ENCODE measurements at regions not wholly inside any gene's neighbourhood (a gene's known extent, or its start where the extent isn't known, plus 50 kb on each side); places are given as distances from the start of the nearest gene placed in this dataset.
"Not testable (repeated sequence)": the region's sequence is repeated elsewhere in the genome, so short reads cannot be mapped to it uniquely, and the experiment has no call there.

DNA sequence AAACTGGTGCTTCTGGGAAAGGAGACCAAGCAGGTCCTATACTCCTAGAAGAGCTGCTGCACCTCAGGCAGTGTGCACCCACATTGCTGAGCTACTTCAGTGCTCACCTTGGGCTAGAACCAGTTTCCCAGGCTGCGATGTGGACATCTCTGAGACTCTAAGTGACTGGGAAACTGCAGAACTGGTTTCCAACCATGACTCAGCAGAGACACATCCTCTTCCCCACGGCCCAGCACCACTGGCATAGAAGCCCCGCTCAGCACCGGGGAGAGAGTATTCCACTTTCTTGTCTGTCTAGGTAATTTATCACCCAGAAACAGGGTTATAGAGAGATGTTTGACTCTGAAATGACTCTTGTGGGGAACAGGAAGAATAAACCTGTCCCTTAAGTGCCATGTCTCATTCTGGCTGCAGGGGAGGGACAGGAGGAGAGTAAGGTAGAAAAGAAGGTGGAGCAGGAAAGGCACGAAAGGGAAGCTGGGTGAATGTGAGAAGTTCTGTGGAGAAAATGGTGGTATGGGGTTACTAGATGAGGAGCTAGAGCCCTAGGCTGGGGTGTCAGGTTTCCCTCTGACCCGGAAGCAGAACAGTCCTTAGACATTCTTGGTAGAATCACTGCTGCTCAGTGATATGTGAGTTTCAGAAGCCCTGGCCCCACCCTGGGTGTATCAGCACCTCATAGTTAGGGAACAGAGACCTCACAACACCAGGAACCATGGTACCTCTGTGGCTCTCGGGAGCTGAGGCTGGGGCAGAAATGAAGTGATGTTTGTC, 340.4 kb upstream of the NCAM1 start:
- no peaks in the 10 kb centered on the region for H3K36me3 Mint-ChIP-seq
- H3K27ac Mint-ChIP-seq = no peak overlapping the region
- peaks cover 12 to 20% (median 12%) of the 10 kb centered on the region in 3 donors for H3K27me3 Mint-ChIP-seq
- peak overlapping the region in 1 of 8 donors; percentile 43 for H3K4me3 Mint-ChIP-seq
- ATAC-seq (ENCODE audit: low read depth in 2 of 2) = no peak
- peaks cover 0 to 8% (median 0%) of the 10 kb centered on the region in 7 donors for H3K9me3 Mint-ChIP-seq
- DNase-seq = no peak
- no peaks in the 10 kb centered on the region for H3K4me1 Mint-ChIP-seq

DNA sequence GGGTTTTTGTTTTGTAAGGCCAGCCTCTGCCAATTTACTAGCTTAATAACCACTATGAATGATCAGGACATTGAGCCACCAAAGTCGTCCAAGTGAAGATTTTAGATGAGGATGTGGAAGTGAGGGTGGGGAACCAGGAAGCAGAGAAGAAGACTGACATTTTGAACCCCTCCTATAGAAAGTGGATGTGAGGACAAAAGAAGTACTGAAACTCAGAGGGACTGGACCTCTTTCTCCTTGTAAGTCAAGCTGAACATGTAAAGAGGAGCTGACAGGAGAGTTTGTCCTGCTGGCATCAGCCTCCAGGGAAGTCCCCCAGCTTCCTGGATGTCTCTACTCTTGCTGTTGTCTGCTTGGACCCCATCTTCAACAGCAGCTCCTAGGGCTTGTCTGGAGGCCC, 338.2 kb upstream of the NCAM1 start:
- Mint-ChIP-seq H3K36me3 (no peaks in the 10 kb centered on the region), H3K4me1 (no peaks in the 10 kb centered on the region), H3K9me3 (peaks cover 0 to 8% (median 0%) of the 10 kb centered on the region in 7 donors), H3K27ac (no peak overlapping the region), H3K4me3 (no peak overlapping the region), H3K27me3 (peaks cover 0 to 11% (median 4%) of the 10 kb centered on the region in 3 donors)
- ATAC-seq (ENCODE audit: low read depth in 2 of 2) = no peak
- DNase-seq = no peak

DNA sequence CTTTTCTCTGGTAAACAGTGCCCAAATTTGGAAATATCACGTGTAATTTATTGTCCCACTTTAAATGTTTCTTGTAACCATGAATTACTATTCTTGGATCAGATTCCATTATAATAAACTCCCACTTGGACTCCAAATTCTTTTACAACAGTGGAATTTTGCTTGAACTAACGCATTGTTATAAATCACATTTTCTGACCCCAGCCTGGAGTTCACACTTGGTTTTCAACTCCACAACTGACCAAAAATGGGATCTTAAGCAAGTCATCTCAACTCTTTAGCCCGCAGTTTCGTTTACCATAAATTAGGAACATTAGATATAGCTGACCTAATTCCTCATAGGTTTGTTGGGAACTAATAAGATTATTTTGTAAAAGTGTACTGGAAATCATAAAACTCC, 336.8 kb upstream of the NCAM1 start:
- no peaks in the 10 kb centered on the region for H3K36me3 Mint-ChIP-seq
- no peaks in the 10 kb centered on the region for H3K4me1 Mint-ChIP-seq
- no peak overlapping the region for H3K27ac Mint-ChIP-seq
- H3K9me3 Mint-ChIP-seq = peaks cover 0 to 8% (median 0%) of the 10 kb centered on the region in 7 donors
- ATAC-seq (ENCODE audit: low read depth in 2 of 2) (no peak), DNase-seq (no peak)
- peaks cover 0 to 6% (median 0%) of the 10 kb centered on the region in 3 donors for H3K27me3 Mint-ChIP-seq
- no peak overlapping the region for H3K4me3 Mint-ChIP-seq

DNA sequence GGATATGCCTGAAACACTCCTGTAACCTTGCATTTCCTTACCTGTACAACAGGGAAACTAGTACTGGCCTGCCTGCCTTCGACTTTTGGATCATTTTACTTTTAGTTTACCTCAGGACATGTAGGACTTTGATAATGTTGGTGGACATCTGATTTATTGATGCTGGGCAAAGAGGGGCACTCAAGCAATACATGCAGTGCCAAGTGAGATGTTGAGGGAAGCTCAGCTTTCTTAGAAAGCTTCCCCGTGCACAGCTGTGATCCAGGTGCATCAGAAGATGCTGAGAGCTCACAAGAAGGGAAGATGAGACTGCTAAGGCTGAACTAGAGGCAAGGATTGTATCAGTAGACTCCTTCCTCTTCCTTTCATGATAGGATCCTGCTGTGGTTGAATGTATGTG, 336.2 kb upstream of the NCAM1 start:
- H3K36me3 Mint-ChIP-seq; H3K9me3 Mint-ChIP-seq; H3K4me3 Mint-ChIP-seq; H3K27ac Mint-ChIP-seq; H3K27me3 Mint-ChIP-seq; H3K4me1 Mint-ChIP-seq; ATAC-seq (ENCODE audit: low read depth in 2 of 2); DNase-seq: not testable (repeated sequence)

DNA sequence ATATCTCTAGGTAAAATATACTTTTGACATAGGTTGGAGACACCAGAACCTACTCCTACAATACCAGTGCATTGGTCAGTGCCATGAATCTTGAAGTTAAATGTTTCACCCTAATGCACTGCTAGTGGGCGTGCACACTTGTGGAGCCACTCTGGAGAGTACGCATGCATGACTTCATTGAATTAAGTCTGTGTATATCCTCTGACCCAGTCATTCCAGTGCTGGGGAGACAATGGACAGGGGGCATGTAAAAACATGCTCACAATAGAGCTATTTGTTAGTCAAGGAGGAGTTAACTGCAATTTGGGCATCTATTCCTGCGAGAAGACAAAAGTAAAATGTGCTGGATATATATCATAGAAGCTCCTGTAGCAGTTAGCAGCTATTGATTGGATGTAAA, 335.4 kb upstream of the NCAM1 start:
- peaks cover 0 to 8% (median 0%) of the 10 kb centered on the region in 7 donors for H3K9me3 Mint-ChIP-seq
- H3K4me3 Mint-ChIP-seq = no peak overlapping the region
- no peak for ATAC-seq (ENCODE audit: low read depth in 2 of 2)
- no peak overlapping the region for H3K27ac Mint-ChIP-seq
- no peak for DNase-seq
- H3K4me1 Mint-ChIP-seq = no peaks in the 10 kb centered on the region
- H3K27me3 Mint-ChIP-seq = peaks cover 0 to 7% (median 5%) of the 10 kb centered on the region in 3 donors
- H3K36me3 Mint-ChIP-seq = no peaks in the 10 kb centered on the region

DNA sequence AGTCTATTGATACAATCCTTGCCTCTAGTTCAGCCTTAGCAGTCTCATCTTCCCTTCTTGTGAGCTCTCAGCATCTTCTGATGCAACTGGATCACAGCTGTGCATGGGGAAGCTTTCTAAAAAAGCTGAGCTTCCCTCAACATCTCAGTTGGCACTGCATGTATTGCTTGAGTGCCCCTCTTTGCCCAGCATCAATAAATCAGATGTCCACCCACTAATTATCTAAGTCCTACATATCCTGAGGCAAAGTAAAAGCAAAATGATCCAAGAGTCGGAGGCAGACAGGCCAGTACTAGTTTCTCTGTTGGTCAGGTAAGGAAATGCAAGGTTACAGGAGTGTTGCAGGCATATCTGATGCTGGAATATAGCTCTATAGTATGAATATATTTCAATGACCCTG, 334.5 kb upstream of the NCAM1 start:
- DNase-seq (no peak), ATAC-seq (ENCODE audit: low read depth in 2 of 2) (no peak)
- H3K4me1 Mint-ChIP-seq = no peaks in the 10 kb centered on the region
- H3K9me3 Mint-ChIP-seq = peaks cover 0 to 8% (median 0%) of the 10 kb centered on the region in 7 donors
- H3K4me3 Mint-ChIP-seq = no peak overlapping the region
- no peaks in the 10 kb centered on the region for H3K36me3 Mint-ChIP-seq
- H3K27ac Mint-ChIP-seq = no peak overlapping the region
- H3K27me3 Mint-ChIP-seq = peaks cover 0 to 8% (median 5%) of the 10 kb centered on the region in 3 donors

DNA sequence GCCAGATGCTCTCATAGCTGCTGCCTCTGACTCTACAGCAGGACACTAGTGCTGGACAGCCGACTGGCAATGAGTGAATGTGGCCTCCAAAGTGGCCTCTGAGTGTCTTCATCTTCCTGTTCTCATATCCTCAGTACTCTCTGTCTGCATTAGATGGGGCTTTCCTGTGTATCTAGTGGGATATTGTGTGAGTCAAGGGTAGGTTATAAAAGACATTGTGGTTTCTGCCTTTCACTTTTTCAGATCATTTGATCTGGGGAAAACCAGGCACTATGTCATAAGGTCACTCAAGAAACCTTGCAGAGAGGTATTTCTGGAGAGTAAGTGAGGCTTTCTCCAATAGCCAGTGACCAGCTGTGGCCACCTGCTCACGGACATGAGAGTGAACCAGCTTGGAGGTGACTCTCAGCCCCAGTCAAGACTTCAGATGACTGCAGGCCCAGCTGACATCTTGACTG, 333.6 kb upstream of the NCAM1 start:
- Mint-ChIP-seq H3K4me3 (no peak overlapping the region), H3K36me3 (no peaks in the 10 kb centered on the region), H3K27me3 (peaks cover 0 to 8% (median under 1%) of the 10 kb centered on the region in 3 donors), H3K9me3 (peaks cover 0 to 4% (median 0%) of the 10 kb centered on the region in 7 donors), H3K4me1 (no peaks in the 10 kb centered on the region), H3K27ac (no peak overlapping the region)
- DNase-seq = no peak
- ATAC-seq (ENCODE audit: low read depth in 2 of 2) = no peak

DNA sequence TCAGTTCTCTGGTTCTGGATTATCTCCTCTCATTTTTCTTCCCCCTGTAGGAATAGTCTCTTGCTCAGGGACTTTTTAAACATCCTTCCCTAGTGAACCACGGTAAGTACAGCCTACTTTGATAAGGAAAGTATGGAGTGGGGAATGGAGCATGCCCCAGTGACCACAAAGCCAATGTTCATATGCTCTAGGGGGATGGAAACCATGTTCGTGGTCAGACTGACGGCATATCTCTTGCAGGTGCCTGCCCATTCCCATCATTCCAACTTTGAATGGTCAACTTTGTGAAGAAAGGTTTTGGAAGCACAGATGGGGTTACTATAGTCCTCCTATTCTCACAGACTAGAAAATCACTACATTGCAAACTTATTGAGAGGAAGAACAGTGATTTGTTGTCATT, 332.5 kb upstream of the NCAM1 start:
- peaks cover 0 to 4% (median 0%) of the 10 kb centered on the region in 7 donors for H3K9me3 Mint-ChIP-seq
- ATAC-seq (ENCODE audit: low read depth in 2 of 2) (no peak), DNase-seq (no peak)
- H3K4me3 Mint-ChIP-seq = no peak overlapping the region
- H3K36me3 Mint-ChIP-seq = no peaks in the 10 kb centered on the region
- H3K27ac Mint-ChIP-seq = no peak overlapping the region
- H3K4me1 Mint-ChIP-seq = no peaks in the 10 kb centered on the region
- H3K27me3 Mint-ChIP-seq = peaks cover 0 to 15% (median 3%) of the 10 kb centered on the region in 3 donors

DNA sequence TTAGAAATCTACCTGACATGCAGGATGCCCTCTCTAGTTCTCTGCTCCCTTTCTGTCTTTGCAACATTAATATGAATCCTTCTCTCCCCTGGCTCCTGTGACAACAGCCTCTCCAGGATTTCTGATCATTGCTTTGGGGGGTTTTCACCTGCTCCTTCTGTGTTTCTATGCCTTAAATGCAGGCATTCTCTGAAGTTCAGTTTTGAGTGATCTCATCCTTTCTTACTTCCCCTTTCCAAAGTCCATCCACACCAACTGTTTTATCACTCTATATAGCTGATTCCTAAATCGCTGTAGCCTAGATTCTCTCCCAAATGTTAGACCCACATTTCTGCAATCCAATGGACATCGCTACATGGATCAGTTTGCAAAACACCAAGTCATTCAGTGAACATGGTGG, 330.7 kb upstream of the NCAM1 start:
- no peak for ATAC-seq (ENCODE audit: low read depth in 2 of 2)
- H3K27me3 Mint-ChIP-seq = peaks cover 5 to 16% (median 15%) of the 10 kb centered on the region in 3 donors

DNA sequence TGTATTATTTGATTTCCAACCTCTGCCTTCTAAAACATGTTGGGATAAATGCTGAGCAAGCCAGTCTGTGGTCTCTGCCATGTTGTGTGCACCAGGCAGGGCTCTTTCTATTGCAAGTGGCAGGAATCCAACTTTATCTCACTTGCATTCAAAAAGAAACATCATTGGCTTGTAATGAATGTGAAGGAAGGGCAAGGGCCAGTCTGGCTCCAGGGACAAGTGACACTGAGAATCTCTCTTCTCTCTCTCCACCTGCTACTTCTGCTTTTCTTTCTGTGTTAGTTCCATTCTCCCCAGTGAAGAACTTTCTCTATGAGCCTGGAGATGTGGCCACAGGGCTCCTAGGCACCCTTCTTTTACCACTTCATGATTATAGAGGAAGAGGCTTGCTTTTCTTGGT, 329.9 kb upstream of the NCAM1 start:
- Mint-ChIP-seq H3K27me3 (peaks cover 5 to 16% (median 15%) of the 10 kb centered on the region in 3 donors), H3K9me3 (peaks cover 0 to 4% (median 0%) of the 10 kb centered on the region in 7 donors), H3K4me3 (no peak overlapping the region), H3K36me3 (no peaks in the 10 kb centered on the region), H3K27ac (no peak overlapping the region), H3K4me1 (no peaks in the 10 kb centered on the region)
- DNase-seq = no peak
- no peak for ATAC-seq (ENCODE audit: low read depth in 2 of 2)

More for the DNA sequence above, 330.7 kb upstream of the NCAM1 start:
- Mint-ChIP-seq H3K36me3 (no peaks in the 10 kb centered on the region), H3K4me3 (no peak overlapping the region), H3K4me1 (no peaks in the 10 kb centered on the region), H3K9me3 (peaks cover 0 to 4% (median 0%) of the 10 kb centered on the region in 7 donors), H3K27ac (no peak overlapping the region)
- DNase-seq = no peak

DNA sequence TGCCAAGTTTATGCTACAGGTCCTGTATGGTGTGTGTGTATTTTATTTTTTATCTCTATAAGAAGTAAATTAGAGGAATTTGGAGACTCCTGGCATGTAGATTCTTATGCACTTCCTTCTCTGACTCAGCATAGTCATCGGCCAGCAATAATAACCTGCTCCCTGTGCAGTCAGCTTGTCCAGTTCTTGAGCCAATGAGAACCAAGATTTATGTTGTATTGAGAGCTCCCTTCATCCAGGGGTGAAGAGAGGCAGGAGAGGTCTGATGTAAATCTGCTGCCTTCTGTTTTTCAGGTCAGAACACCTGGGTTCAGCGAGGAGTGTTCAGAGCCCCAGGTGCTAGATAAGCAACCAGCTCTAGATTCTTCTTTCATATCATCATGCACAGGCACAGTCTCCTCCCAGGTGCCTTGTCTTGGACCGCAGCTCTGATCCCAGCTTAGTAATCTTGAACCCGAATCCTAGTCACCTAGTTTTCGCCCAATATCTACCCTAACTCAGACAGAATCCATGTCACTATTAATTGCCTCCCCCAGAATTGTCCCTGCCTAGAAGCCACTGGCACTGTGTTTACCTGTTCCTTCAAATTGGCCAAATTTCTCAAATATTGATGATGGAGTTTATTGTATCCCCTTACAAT, 328.2 kb upstream of the NCAM1 start:
- Mint-ChIP-seq H3K27ac (no peak overlapping the region), H3K4me3 (no peak overlapping the region), H3K27me3 (peaks cover 5 to 16% (median 15%) of the 10 kb centered on the region in 3 donors)

DNA sequence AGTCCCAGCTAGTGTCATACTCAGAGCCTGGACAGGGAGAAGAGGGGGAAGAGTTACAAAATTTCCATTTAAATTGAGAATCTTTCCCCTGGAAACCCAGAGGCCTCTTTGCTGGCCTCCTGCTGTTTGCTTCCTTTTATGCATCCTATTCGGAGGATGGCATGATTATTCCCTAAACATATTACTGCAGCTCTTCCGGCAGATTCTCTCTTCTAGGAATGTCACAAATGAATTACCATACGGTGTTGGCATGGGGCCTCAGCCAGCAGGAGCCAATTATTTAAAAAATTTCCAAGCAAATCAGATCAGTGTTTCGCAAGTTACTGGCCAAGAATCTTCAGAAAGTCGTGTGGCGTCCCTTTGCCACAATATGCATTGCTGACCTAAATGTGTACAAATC, 326.7 kb upstream of the NCAM1 start:
- peaks cover 5 to 19% (median 16%) of the 10 kb centered on the region in 3 donors for H3K27me3 Mint-ChIP-seq
- no peaks in the 10 kb centered on the region for H3K36me3 Mint-ChIP-seq
- H3K4me1 Mint-ChIP-seq = no peaks in the 10 kb centered on the region
- peaks cover 0 to 14% (median 3%) of the 10 kb centered on the region in 7 donors for H3K9me3 Mint-ChIP-seq
- H3K27ac Mint-ChIP-seq = no peak overlapping the region
- H3K4me3 Mint-ChIP-seq = no peak overlapping the region
- ATAC-seq (ENCODE audit: low read depth in 2 of 2) = no peak
- DNase-seq = no peak

More for the DNA sequence above, 328.2 kb upstream of the NCAM1 start:
- DNase-seq (no peak), ATAC-seq (ENCODE audit: low read depth in 2 of 2) (no peak)
- Mint-ChIP-seq H3K9me3 (peaks cover 0 to 4% (median 0%) of the 10 kb centered on the region in 7 donors), H3K36me3 (no peaks in the 10 kb centered on the region), H3K4me1 (no peaks in the 10 kb centered on the region)

DNA sequence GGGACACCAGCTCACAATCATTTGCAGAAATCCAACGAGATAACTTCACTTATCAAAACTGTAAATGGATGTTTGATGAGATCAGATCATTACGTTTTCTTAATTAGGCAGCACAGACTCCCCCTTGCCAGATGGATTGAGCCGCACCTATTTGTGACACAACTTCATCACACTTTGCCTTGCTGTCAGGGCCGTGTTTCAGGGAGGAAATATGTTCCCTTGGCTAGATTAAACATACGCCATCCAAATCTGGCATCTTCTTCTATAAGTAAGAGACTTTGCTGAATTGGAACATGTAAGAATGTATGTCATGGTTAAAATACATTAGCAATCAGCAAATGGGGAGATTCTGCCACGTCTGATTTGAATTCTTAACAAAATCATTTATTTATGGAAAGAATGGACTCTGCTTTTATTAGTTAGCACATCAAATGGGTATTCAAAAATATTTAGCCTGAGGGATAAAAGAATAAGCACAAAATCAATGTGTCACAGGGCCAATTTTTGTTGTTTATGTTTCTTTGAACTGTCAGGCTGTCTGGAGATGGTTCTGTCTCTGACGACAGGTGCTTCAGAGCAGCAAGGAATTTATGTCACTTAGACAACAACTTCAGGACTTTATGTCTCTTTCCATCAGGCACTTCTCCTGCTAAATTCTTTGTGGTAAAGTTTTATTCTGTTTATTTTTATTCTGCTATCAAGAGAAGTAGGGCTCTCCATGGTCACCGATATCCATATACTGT, 326.1 kb upstream of the NCAM1 start:
- H3K27ac Mint-ChIP-seq = no peak overlapping the region
- ATAC-seq (ENCODE audit: low read depth in 2 of 2) (no peak), DNase-seq (no peak)
- no peaks in the 10 kb centered on the region for H3K36me3 Mint-ChIP-seq
- H3K4me3 Mint-ChIP-seq = no peak overlapping the region
- H3K9me3 Mint-ChIP-seq = peaks cover 0 to 20% (median 5%) of the 10 kb centered on the region in 7 donors
- no peaks in the 10 kb centered on the region for H3K4me1 Mint-ChIP-seq
- peaks cover 5 to 19% (median 16%) of the 10 kb centered on the region in 3 donors for H3K27me3 Mint-ChIP-seq

All from naive B cell (primary cell).